ENCODE measurements at regions not wholly inside any gene's neighbourhood (a gene's known extent, or its start where the extent isn't known, plus 50 kb on each side); places are given as distances from the start of the nearest gene placed in this dataset.

- TF ChIP-seq CTCF (IDR thresholded peaks at IDR 0.05) = no peak
- TF ChIP-seq POLR2A (IDR thresholded peaks at IDR 0.05) = no peak
Measured at GRCh38 chr1:42010381-42010780, 91.7 kb upstream of the HIVEP3 start.
